ENCODE measurements at regions not wholly inside any gene's neighbourhood (a gene's known extent, or its start where the extent isn't known, plus 50 kb on each side); places are given as distances from the start of the nearest gene placed in this dataset.

DNA sequence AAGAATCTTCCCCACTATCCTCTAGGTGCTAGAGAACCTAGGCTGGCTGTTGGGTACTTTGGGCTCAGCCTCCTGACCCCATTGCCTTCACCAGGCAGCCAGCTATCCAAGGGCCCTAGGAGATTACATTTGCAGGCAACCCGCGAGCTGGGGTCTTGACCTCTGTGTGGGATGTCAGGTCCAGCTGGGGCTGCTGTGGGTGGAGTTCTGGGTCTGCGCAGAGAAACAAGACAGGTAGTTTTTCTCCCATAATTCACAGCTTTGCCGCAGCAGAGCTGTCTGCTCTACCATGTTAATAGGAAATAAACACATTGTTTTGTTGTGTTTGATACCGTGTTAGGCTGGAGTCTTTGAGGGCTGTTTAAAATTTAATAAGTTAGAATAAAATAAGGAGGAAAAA lies 142.8 kb upstream of the PLET1 start:
- FAIRE-seq = no peak

DNA sequence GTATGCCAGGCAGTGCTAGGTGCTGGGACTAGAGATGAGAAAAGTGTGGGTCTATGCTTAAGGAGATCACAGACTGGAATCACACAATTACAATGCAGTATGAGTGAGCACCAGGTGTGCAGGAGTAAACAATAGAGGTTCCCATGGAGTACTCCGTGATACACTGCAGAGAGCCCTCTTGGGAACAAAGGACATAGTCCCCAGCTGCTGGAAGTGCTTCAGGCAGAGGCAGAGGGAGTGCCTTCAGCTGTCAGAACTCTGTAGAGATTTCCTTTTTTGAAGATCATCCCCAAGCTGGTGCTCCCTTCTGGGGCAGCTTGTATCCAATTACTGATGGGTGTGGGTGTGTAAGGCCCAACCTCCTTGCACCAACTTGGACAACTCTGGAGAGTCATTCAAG lies 143.5 kb upstream of the PLET1 start:
- FAIRE-seq = no peak

DNA sequence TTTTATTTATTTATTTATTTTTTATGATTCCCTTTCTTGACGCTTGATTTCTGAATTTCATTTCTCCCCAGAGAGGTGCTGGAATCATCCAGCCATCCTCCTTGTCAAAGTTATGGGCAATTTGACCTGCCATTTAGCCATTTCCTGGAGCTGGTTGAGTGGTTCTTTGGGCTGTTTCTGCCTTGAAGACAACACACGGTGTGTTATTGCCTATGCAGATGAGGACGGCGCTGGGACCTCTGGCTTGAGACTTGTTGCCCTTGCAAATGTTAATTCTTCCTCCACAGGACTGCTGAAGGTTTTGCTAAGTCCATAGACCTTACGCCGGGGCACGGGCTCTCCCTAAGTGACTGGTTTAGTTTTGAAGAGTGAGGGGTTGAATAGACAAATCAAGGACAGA lies 147.9 kb upstream of the PLET1 start:
- FAIRE-seq = no peak

DNA sequence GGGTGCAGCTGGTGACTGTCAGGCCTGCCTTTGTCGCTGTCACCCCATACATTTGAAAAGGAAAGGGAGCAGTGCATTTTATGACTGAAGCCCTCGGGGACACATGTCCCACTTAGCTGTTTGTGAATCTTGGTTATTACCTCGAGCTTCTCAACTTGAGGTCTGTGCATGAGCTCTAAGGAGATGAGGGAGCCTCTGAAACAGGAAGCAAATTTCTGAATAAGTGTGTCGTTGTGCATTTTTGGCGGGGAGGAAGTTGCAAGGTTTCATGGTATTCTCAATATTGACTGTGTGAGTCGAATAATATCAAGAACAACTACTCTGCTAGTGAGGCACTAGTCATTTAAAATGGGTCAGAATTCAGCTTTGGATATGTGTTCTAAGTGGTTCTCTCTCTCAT lies 149.7 kb upstream of the PLET1 start:
- FAIRE-seq = no peak

DNA sequence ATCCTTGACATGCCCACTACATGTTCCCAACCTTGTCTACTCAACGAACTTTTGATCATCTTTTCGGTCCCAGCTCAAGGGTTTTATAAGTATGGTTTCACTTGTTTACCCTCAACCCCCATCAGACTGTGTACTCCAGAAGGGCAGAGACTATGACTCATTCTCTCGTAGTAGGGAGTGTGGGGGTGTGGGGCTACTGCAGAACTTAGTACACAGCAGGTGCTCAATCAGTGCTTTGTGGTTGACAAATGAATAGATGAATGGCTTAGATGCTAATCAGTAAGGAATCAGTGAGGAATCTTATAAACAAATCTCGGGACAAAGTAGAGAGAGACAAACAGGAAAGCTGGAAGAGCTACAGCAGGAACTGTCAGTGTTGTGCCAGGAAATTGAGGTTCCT lies 151.7 kb upstream of the PLET1 start:
- FAIRE-seq = no peak

DNA sequence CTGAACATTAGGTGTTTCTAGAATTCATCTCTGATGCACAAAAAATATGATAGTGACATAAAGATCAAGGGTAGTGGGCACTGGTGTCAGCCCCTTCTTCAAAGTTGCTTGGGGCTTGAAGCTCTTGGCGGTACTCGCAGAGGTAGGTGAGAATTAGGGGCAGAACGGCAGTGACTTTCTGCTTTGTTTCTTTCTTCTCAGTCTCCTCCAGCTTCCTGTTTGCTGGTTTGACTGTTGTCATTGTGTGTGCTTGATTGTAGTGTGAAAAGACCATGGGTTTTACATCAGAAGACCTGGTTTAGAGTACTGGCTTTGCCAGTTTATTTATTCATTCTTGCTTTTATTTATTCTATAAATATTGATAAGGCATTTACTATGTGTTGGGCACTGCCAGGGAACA lies 156.7 kb upstream of the PLET1 start:
- no peak for FAIRE-seq

DNA sequence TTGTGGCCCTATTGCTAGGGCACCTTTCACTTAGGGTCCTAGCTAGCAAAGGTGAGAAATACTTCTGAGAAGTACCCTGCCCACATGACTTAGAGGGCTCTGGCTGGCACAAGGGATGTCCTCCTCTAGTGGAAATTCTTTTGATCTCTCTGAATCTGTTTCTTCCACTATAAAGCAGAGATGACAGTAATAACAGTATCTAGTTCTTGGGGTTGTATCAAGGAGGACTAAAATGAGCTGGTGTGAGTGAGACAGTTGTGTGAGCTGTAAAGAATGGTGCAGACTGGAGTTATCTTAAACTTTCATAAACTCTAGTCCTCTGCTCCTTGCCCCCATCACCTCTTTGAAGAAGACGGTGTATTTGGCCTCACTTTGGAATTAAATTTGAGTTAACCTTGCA lies 157.8 kb upstream of the PLET1 start:
- FAIRE-seq = no peak

DNA sequence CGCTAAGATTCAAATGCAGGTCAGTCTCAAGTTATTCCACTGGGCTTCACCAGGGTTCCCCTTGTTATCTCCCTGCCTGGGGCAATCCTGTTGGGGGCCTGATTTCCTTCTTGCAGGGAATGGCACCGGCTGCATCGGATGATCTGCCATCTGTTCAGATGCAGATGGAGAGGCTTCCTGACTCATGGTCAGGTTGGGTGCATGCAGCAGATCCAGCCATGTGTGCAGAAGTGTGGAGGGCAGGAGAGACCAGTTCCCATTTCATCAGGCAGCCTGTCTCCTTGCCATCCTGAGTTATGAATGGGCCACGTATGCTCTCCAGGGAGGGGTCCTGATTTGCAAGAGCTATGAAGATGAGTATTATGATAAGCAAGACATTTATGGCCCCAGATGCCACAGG lies 161.2 kb upstream of the PLET1 start:
- no peak for FAIRE-seq

DNA sequence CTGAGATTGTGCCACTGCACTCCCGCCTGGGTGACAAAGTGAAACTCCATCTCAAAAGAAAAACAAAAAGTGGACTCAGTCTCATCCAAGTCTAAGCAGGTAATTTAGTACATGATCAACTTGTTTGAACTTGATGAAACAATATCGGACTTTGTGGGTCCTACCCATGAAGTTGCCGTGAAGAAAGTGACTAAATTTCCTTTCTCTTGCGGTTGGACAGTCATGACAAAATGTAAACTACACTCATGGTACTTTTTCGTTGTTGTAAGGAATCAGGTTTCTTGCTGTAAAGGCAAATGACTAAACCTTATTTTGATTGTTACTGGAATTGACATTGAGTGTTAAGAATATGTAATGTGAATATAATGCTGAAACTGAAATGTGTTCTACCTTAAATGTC lies 164.5 kb upstream of the PLET1 start:
- no peak for FAIRE-seq

DNA sequence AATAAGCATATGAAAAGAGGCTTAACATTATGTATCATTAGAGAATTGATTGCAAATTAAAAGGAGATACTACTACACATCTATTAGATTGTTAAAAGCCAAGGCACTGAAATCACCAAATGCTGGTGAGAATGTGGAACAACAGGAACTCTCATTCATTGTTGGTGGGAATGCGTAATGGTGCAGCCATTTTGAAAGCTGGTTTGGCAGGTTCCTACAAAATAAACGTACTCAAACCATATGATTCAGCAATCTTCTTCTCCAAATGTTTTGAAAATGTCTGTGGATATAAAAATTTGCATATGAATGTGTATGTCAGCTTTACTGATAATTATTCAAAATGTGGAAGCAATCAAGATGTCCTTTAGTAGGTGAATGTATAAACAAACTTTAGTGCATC lies 176.4 kb upstream of the PLET1 start:
- no peak for FAIRE-seq

DNA sequence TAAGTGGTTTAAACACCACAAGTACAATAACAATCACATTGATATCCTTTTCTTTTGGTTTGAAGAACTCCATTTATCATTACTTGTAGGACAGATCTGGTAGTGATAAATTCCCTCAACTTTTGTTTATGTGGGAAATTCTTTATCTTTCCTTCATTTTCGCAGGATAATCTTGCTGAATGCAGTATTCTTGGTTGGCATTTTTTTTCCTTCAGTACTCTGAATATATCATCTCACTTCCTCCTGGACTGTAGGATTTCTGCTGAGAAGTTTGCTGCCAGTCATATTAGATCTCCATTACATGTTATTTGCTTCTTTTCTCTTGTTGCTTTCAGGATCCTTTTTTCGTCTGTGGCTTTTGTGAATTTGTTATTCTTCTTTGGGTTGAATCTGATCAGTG lies 179.0 kb upstream of the PLET1 start:
- no peak for FAIRE-seq

DNA sequence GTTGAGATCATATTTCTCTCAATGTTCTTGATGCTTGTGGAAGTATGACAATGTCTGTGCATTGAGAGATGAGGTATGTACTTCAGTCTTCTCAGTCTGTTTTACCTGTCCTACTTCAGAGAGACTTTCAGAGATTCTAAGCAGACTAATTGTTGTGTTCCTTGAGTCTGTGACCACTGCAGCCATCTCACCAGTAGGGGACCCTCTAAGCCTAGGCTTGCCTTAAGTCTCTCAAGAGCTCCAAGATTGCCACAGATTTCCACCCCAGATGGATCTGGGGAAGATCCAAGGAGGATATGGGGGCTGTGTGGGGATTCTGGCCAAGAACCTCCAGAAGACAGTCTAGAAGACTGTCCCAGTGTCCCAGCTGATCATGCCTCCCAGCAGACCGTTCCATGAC lies 179.9 kb upstream of the PLET1 start:
- no peak for FAIRE-seq

DNA sequence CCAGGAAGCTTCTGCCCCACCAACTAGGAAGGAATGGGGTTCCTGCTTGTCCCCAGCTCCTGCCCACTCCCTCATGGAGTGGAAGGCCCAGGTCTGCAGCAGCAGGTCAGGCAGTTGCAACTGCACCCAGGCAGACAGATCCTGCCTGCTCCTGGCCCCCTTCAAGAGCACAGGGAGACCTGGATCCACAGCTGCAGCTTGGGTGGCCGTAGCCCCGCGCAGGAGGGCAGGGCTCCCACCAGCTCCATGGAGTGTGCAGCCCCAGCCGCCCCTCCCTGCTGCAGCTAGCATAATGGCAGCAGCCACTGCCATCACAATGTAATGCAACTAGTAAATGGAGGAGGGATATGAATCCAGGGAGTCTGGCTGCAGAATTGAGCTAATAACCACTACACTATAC lies 187.5 kb upstream of the PLET1 start:
- no peak for FAIRE-seq

DNA sequence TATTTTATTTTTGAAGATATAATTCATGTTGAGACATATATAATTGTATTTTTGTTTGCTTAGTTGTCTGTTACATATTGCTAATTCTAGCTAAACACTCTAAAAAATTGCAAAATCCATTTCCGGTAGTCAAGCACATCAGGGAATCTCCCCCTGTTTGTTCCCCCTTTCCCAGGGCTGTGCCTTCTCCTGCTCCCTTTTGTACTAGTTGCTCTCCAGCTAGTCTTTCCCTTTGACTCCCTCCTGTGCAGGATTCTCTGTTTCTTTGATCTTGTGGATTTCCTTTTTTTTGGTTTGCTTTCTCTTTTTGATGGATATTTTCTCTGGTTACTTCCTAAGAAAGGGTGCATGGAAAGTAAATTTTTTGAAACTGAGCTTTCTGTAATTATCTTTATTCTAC lies 188.1 kb upstream of the PLET1 start:
- FAIRE-seq = no peak

DNA sequence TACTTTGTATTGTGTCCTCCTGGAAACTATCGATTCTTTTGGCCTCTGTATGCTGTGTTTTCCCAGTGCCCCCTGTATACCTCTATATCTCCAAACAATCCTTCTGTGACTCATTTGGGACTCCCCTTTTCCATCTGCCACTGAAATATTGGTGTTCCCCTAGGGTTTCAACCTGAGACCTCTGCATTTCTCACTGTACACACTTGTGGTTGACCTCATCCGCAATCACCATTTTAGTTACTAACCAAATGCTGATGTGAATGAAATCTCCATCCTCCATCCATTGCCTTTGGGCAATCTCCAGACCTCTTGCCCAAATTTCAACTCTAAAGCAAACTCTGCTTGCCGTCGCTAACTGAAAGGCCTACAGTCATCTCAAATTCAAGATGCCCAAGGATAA lies 190.6 kb upstream of the PLET1 start:
- no peak for FAIRE-seq

DNA sequence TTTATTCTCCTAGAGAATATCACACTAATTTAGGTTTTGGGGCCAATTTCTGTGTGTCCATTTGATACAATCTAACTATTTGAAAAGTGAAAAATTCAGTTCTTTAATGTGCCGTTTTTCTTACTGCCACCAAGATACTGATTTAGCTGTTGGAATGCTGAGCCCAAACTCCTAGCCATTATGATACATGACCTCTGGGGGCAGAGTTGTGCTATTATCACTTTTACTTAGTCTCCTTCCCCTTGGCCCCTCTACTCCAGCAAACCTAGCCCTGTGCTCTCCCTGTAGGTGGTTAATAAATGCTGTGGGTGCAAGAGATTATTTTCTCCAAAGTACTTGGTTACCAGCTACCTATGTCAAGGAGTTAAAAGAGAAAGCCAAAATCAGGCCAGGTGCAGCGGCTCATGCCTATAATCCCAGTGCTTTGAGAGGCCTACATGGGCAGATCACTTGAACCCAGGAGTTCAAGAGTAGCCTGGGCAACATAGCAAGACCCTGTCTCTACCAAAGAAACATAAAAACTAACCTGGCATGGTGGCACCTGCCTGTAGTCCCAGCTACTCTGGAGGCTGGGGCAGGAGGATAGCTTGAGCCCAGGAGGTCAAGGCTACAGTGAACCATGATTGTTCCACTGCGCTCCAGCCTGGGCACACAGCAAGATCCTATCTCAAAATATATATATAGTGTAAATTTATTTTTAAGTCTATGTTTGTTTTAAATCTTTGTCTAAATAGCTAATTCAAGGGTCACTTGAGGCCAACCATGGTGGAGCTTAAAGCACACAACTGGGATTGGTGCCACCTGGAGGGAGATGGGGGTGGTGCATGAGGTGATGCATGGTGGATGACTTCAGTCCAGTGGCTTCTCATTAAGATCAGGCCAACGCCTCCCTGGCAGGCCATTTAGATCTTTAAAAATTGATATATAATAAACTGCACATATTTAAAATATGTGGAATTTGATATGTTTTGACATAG lies 193.2 kb upstream of the PLET1 start:
- FAIRE-seq = no peak

DNA sequence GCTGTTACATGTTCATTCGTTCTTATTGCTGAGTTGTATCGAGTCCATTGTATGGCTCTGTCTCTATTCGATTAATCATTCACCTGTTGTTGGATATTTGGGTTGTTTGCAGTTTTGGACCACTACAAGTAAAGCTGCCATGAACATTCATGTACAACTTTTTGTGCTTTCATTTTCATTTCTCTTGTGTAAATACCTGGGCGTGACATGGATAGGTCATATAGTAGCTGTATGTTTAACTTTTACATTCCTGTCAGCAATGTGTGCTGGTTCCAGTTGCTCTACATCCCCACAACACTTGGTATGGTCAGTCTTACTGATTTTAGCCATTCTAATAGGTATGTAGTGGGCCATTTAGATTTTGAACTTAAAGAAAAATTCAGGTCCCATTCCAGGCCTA lies 194.2 kb upstream of the PLET1 start:
- FAIRE-seq = no peak

DNA sequence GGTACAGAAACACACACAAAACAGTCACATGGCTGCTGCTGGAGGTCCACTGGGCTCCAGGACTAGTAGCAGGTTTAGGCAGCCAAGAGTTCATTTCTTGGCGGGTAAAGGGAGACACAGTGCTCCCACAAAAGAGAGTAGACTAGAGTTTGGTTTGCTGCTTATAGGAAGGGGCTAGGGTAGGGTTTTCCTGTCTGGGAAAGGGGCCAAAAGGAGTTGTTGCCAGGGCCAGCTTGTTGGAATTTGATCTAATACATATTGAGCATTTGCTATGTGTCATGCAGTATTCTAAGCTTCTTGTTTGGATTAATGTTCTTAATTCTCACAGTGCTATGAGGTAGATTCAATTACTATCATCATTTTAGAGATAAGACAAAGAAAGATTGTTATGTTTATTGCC lies 195.1 kb upstream of the PLET1 start:
- no peak for FAIRE-seq

DNA sequence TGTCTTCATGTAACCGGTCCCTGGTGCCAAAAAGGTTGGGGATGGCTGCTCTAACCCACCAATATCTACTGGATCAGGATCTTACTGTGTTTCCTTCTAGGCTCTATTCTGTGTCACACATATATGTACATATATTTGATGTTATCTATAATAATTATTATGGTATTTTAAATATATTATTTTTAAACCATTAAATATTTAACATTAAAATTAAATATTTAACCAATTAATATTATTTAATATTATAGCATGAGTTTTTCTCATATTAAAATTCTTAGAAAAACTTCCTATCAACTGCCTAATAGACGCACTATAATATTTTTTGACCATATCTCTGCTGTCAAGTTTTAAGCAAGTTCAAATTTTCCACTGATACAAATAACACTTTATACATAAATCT lies 196.9 kb upstream of the PLET1 start:
- peak; percentile 45 for FAIRE-seq

DNA sequence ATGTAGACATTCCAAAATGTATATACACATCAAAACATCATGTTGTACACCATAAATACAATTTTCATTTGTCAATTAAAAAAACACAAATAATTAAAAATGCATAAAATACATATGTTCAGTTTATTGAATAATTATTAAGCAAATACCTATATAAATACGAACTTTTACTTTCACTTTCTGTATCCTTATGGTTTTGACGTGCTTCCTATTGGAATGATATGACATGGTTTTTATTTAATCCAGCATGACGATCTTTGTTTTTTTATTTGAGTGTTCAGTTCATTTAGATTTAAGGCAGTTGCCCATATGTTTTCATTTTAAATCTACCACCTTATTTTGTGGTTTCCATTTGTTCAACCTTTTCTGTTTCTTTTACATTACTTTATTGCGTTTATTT lies 198.3 kb upstream of the PLET1 start:
- peak; percentile 31 for FAIRE-seq

DNA sequence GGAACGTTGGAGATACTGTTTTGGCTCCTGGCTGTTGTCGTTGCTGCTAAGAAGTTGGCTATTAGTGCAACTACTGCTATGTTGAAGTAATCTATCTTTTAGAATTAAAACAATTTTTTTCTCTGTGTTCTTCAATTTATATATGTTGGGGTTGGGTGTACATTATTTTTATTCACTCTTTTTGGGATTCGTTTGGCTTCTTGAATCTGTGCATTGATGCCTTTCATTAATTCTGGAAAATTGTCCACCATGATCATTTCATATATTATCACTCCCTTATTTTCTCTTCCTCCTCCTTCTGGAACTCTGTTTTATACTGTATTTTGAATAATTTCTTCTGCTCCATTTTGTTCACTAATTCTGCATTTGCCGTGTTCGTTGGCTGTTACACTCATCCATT lies 199.5 kb upstream of the PLET1 start:
- FAIRE-seq = no peak

DNA sequence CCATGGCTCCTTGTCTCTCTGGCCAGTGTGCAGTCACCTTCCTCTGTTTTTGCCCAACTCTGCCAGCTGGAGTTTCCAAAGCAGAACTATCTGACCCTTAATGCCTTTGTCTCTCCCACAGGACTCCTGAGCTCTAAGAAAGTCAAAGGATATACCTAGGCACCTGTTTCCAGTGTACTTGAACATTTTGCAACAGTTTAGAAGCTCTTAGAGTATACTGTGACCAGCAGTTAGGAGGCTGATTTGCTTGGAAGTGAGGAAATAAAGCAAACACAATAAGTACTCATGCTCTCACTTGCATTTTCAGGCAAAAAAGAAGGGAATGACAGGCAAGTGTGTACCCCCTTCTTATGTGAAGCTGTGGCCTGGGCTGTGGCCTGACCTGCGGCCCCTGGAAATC lies 204.3 kb upstream of the PLET1 start:
- no peak for FAIRE-seq

DNA sequence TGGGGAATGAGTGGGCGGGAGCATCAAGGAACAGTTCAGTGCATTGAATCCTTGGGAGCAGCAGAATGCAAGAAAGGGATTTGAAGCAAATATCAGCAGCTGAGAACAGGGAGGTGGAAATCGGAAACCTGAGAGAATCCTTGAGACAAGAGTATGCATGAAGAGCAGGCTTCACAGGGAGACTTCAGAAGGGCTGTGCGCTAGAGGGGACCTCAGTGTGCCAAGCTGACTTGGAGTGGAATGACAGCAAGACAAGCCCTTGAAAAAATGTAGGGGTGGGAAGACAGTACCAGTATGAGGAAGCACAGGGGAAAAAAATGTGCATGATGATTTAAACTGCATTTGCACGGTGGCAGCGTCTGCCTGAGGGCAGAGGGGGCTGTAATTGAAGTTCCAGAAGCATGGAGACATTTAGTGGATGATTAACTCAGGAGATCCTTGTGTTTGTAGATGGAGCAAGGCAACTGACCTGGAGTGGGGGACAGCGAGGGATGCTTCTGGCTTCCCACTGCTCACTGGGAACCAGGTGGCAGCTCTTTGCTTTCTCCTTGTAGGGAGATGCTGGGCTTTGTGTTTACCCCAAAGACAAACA lies 204.9 kb upstream of the PLET1 start:
- FAIRE-seq = no peak

DNA sequence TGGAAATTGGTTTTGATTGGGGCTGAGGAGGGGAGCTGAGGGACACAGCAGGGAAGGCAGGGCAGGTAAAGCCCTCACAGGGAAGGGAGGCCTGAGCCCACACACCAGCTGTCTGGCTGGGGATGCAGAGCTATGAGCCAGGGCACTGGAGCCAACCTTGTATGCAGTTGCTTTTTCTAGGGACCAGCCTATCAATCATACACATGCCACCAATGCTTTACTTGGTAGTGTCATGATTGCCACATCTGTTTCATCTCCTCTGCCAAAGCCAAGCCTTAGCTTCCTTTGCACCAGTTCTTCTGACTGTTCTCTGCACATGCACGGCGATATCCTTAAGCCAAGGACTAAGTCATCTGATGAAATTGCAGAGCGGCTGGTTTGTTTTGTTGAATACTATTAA lies 207.1 kb upstream of the PLET1 start:
- no peak for FAIRE-seq

DNA sequence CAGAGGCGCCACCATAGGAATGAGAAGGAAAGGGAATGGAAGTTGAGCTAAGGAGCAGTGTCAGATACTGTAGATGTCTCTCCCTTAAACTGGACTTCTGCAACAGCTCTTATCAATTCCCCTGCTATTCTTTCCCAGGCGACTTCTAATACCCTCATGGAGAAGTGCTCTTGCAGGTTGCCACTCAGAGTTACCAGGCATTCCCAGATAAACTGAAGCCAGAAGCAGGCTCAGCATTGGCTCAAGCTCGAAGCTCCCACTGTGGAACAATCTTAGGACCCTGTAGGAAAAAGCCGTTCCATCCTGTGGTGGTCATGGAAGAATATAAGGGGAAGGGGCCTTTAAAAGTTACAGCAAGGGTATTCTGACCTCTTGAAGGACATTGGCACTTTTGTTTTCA lies 208.7 kb upstream of the PLET1 start:
- FAIRE-seq = no peak

Measured in endometrium (tissue), 2 donors.